COLO668 (cell line): ENCODE measurements at regions not wholly inside any gene's neighbourhood (a gene's known extent, or its start where the extent isn't known, plus 50 kb on each side); places are given as distances from the start of the nearest gene placed in this dataset.

Experiments used
- DNase-seq: peaks from one replicate; lab custom pipeline; 2025; ENCODE audit not compliant: unreplicated experiment; lab: John Stamatoyannopoulos, UW

DNA sequence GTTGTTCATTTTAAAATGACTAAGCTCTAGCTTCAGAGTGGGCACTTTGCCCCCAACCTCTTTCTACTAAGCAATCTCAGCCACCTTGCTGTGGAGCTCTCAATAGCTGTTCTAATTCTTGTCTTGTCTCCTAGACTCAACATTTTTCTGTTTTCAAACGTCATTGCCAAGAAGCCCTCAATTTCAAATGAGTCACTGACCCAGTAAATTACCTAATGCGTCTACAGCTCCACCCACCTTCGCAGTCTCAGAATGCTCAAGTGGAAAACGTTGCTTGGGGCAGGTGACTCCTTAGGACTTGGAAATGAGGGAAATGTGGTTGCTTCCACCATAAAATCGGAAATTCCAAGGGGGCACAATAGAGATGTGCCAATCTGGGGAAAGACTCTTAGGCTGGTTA is 59.0 kb downstream of the ING2 start:
- DNase-seq = no peak

DNA sequence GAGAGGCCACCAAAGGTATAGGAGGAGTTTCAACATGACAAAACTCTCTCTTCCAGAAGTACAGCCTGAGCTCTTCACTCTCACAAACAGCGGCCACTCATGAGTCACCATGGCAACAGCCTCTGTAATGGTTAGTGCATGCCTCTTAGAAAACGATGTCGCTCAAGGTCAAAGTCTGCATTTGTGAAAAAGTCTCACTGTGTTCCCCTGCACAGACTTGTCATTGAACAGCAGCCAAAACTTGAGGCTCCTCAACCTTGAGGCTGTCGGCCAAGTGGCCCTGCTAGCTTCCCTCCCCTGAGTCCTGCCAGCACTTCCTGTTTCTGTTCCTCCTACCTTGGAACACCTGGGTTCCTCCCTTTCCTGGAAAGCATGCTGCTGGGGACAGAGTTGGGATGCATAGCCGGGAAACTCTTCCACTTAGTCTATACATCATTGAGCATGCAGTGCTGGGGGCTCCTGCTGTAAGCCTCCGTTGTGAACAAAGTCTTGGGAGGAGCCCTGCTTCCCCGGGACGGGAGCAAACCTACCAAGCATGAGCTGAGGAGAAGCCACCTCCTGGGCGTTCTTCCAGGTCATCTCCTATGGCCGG is 66.6 kb downstream of the ING2 start:
- DNase-seq = peak; percentile 44

DNA sequence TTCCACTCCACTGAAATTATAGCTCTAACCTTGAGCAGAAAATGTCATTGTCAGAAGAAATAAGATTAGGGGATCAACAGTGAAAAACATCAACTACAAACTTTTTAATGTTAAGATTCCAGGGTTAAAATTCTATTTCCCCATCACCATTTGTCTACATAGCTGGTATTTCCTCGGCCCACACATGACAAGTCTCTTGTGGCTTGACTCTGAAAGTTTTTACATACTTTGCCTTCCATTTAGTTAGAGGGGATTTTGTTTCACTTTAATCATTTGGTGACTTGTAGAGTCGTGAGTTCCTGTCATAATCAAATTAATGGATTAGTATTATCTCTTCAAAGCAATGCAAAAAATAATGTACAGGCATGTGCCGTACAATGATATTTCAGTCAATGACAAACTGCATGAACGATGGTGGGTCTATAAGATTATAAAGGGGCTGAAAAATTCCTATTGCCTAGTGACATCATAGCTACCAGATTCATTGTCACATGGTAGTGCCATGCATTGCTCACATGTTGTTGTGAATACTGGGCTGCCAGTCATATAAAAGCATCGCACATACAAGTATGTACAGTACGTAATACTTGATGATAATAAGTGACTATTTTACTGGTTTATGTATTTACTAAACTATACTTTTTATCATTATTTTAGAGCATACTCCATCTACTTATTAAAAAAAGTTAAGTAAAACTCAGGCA is 72.0 kb downstream of the ING2 start:
- DNase-seq = no peak

DNA sequence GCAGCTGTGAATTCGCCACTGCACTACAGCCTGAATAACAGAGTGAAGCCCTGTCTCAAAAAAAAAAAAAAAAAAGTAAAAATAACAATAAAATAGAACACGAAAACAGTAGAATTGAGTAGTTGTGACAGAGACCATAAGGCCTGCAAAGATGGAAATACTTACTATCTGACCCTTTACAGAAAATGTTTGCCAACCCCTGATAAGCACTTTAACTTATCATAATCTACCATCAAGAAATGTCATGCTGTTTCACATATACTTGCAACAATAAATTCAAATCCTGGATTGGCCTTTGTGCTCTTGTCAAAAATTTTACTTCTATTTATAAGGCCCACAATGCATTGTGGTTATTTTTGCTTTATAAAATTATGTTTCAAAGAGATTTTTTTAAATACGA is 75.5 kb downstream of the ING2 start:
- DNase-seq = no peak

DNA sequence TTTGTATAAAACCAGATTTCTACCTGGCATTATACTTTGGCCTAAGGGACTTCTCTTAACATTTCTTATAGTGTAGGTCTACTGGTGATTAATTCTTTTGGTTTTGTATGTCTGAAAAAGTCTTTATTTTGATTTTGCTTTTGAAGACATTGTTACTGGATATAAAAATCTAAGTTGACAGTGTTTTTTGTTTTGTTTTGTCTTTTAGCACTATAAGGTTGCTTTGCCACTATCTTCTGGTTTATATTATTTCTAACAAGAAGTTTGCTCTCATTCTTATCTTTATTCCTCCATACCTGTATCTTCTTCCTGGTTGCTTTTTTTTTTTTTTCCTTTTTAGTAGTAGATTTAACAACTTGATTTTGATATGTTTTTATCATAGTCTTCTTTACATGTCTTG is 76.0 kb downstream of the ING2 start:
- no peak for DNase-seq

DNA sequence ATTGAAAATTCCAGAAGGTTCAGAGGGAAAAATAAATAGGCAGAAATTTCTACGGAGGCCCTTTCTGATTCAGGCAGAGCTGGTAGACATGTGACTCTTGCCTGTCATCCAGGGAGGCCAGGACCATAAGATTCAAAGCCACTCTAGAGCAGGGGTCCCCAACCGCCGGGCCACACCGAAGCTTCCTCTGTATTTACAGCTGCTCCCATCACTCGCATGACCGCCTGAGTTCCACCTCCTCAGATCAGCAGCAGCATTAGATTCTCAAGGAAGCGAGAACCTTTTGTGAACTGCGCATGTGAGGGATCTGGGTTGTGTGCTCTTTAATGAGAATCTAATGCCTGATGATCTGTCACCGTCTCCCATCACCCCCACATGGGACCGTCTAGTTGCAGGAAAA is 72.2 kb downstream of the RWDD4 start:
- DNase-seq = no peak

DNA sequence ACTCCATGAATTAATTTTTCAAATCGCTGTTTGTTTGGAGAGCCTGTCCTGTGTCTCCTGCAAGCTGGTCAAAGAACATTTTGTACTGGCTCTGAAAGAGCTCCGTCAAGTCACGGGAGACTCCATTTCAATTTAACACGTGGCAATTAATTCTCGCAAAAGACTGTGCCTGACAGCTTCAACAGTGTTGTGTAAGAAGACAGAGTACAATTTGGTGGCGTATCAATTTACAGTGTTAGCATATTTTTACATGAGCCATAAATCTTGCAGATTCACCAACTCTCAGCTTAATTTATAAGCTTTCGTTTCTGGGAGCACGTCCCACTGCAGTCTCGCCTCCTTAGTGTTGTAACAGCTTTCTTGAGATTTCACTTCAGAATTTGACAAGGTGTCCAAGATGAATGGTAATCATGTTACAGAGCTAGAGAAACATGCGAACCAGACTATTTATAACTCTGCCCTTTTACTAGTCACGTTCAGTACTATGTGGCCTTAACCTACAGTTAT is 70.8 kb downstream of the RWDD4 start:
- DNase-seq = no peak

DNA sequence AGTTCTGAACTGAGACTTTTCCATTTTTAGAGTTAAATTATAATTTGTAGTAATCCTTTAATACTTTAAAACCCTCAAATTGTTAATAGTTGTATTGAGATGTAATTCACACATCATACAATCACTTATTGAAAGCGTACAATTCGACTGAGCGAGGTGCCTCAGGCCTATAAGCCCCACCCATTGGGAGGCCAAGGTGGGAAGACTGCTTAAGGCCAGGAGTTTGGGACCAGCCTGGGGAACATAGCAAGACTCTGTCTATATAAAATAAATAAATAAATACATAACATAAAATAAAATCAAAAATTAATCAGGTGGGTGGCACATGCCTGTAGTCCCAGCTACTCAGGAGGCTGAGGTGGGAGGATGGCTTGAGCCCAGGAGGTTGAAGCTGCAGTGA is 70.3 kb downstream of the RWDD4 start:
- DNase-seq = no peak

DNA sequence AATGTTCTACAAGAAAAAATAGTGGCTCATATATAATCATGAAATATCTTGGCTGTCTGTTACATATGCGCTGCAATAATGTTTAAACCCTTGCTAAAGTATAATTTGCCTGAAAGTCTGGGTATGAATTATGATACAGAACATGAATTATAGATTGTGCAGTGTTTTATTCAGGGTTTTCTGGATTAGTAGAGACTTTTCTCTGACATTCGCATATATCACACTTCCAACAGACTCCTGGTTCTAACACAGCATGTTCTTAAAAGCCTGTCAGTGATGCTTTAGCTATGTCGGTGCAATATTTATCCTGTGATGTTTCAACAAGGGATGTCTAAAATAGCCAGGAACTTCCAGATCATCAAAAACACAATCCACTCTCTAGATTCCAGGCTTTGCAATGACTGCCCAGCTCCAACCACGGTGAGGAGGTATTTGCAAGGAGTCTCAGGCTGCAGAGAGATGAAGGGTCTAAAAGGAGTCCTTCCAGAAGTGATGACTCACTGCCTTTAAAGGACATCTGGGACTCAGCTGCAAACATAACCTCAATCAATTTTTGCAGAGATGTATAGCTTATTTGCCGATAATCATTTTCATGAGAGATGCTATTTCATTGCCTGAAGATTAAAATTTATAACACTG is 69.4 kb downstream of the RWDD4 start:
- DNase-seq = no peak
